ENCODE measurements at regions not wholly inside any gene's neighbourhood (a gene's known extent, or its start where the extent isn't known, plus 50 kb on each side); places are given as distances from the start of the nearest gene placed in this dataset.
"Not testable (repeated sequence)": the region's sequence is repeated elsewhere in the genome, so short reads cannot be mapped to it uniquely, and the experiment has no call there.

- no peak for DNase-seq
Observed at GRCh38 chr1:224791362-224791941, 138.0 kb upstream of the DNAH14 start.

- no peak for DNase-seq
Observed at GRCh38 chr1:224795591-224795990, 133.9 kb upstream of the DNAH14 start.

GRCh38 chr1:224799083-224799482, 130.4 kb upstream of the DNAH14 start:
- no peak for DNase-seq

- no peak for DNase-seq
Observed at GRCh38 chr1:224800486-224801119, 128.9 kb upstream of the DNAH14 start.

- no peak for DNase-seq
Observed at GRCh38 chr1:224801844-224802490, 127.5 kb upstream of the DNAH14 start.

GRCh38 chr1:224802617-224803016, 126.9 kb upstream of the DNAH14 start:
- DNase-seq = no peak

GRCh38 chr1:224804220-224804619, 125.3 kb upstream of the DNAH14 start:
- DNase-seq = no peak

- no peak for DNase-seq
Observed at GRCh38 chr1:224805889-224806288, 123.6 kb upstream of the DNAH14 start.

GRCh38 chr1:224809137-224809536, 120.3 kb upstream of the DNAH14 start:
- DNase-seq = no peak

GRCh38 chr1:224809613-224810012, 119.9 kb upstream of the DNAH14 start:
- no peak for DNase-seq

- no peak for DNase-seq
Observed at GRCh38 chr1:224811564-224811963, 117.9 kb upstream of the DNAH14 start.

- DNase-seq = no peak
Observed at GRCh38 chr1:224815647-224816046, 113.8 kb upstream of the DNAH14 start.

- no peak for DNase-seq
Observed at GRCh38 chr1:224816062-224816461, 113.4 kb upstream of the DNAH14 start.

- DNase-seq = no peak
Observed at GRCh38 chr1:224817382-224817781, 112.1 kb upstream of the DNAH14 start.

GRCh38 chr1:224819861-224820260, 109.6 kb upstream of the DNAH14 start:
- no peak for DNase-seq

GRCh38 chr1:224820341-224820740, 109.1 kb upstream of the DNAH14 start:
- DNase-seq = no peak

- DNase-seq = not testable (repeated sequence)
Observed at GRCh38 chr1:224821751-224822150, 107.7 kb upstream of the DNAH14 start.

GRCh38 chr1:224825525-224826000, 103.9 kb upstream of the DNAH14 start:
- no peak for DNase-seq

GRCh38 chr1:224828691-224829090, 100.8 kb upstream of the DNAH14 start:
- no peak for DNase-seq

- DNase-seq = no peak
Observed at GRCh38 chr1:224831501-224831900, 98.0 kb upstream of the DNAH14 start.

- not testable (repeated sequence) for DNase-seq
Observed at GRCh38 chr1:224839648-224840300, 89.7 kb upstream of the DNAH14 start.

- not testable (repeated sequence) for DNase-seq
Observed at GRCh38 chr1:224841803-224842202, 87.7 kb upstream of the DNAH14 start.

- DNase-seq = no peak
Observed at GRCh38 chr1:224846119-224846907, 83.2 kb upstream of the DNAH14 start.
